ENCODE measurements at regions not wholly inside any gene's neighbourhood (a gene's known extent, or its start where the extent isn't known, plus 50 kb on each side); places are given as distances from the start of the nearest gene placed in this dataset.

- Histone ChIP-seq H2AFZ (ENCODE audit: low read depth, low read length, severe bottlenecking) (no peak overlapping the region), H3K27ac (ENCODE audit: low read depth, low read length) (no peak overlapping the region), H3K79me2 (ENCODE audit: insufficient read depth, low read length) (no peaks in the 10 kb centered on the region), H3K4me3 (ENCODE audit: insufficient read depth, low read length, poor library complexity, severe bottlenecking) (no peak overlapping the region), H3K27me3 (ENCODE audit: low read length) (no peaks in the 10 kb centered on the region), H4K20me1 (ENCODE audit: low read depth, low read length) (no peaks in the 10 kb centered on the region), H3F3A (ENCODE audit: insufficient read depth) (no peaks in the 10 kb centered on the region), H3K9ac (ENCODE audit: low read length) (no peak overlapping the region), H3K36me3 (ENCODE audit: low read length) (no peaks in the 10 kb centered on the region), H3K9me3 (ENCODE audit: insufficient read depth, low read length) (no peaks in the 10 kb centered on the region), H3K9me2 (replicated peaks; ENCODE audit: insufficient read depth, low read length) (no peaks in the 10 kb centered on the region), H3K4me2 (ENCODE audit: low read depth, low read length, poor library complexity, severe bottlenecking) (no peak overlapping the region)
- TF ChIP-seq, protein P1, sequence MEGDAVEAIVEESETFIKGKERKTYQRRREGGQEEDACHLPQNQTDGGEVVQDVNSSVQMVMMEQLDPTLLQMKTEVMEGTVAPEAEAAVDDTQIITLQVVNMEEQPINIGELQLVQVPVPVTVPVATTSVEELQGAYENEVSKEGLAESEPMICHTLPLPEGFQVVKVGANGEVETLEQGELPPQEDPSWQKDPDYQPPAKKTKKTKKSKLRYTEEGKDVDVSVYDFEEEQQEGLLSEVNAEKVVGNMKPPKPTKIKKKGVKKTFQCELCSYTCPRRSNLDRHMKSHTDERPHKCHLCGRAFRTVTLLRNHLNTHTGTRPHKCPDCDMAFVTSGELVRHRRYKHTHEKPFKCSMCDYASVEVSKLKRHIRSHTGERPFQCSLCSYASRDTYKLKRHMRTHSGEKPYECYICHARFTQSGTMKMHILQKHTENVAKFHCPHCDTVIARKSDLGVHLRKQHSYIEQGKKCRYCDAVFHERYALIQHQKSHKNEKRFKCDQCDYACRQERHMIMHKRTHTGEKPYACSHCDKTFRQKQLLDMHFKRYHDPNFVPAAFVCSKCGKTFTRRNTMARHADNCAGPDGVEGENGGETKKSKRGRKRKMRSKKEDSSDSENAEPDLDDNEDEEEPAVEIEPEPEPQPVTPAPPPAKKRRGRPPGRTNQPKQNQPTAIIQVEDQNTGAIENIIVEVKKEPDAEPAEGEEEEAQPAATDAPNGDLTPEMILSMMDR (IDR thresholded peaks at IDR 0.05; ENCODE audit: insufficient read depth, low read length, poor library complexity, severe bottlenecking) = no peak
- TF ChIP-seq EZH2phosphoT487 (conservative IDR thresholded peaks at IDR 0.05; ENCODE audit: low read length) = no peak
Observed at GRCh38 chr16:9695152-9695551, 487.1 kb downstream of the GRIN2A start.
